ENCODE measurements at regions not wholly inside any gene's neighbourhood (a gene's known extent, or its start where the extent isn't known, plus 50 kb on each side); places are given as distances from the start of the nearest gene placed in this dataset.

- DNase-seq (ENCODE audit: low read depth, low spot score) (no peak), ATAC-seq (no peak)
- no peaks in the 10 kb centered on the region for H4K20me1 ChIP-seq (ENCODE audit: insufficient read depth)
- POLR2A ChIA-PET, result no interaction called here
- H3K9me2 ChIP-seq (ENCODE audit: insufficient read depth), result no peaks in the 10 kb centered on the region
- no peak overlapping the region for H3K27ac ChIP-seq (ENCODE audit: low read depth, low read length)
- intact Hi-C loops (cut with micrococcal nuclease), result no loop called here
- H3K36me3 ChIP-seq (ENCODE audit: control insufficient read depth in 1 of 2, insufficient read depth in 2 of 2, low read length in 2 of 2), result no peaks in the 10 kb centered on the region
- no peaks in the 10 kb centered on the region for H3K27me3 ChIP-seq (ENCODE audit: insufficient read depth, low read length)
- RAD21 ChIA-PET (ENCODE audit: low non-redundant PET in 1 of 2, low total read pairs in 2 of 2, uncharacterized antibody in 2 of 2, unreplicated experiment in 2 of 2), result no interaction called here
- peaks cover 0 to 7% of the 10 kb centered on the region in 2 experiments; a peak in 1 of 4 replicates for H3K4me1 ChIP-seq (ENCODE audit: control insufficient read depth in 1 of 2, insufficient read depth in 2 of 2, low read length in 2 of 2)
- no peak overlapping the region for H3K4me2 ChIP-seq (ENCODE audit: low read length)
- no peak overlapping the region for H3K4me3 ChIP-seq (replicated peaks in 1 of 2; ENCODE audit: low read depth in 1 of 2, low read length in 2 of 2)
- CTCF ChIA-PET, result no interaction called here
- no peaks in the 10 kb centered on the region for H3K9me3 ChIP-seq (ENCODE audit: control insufficient read depth in 1 of 2, insufficient read depth in 1 of 2, low read depth in 1 of 2, low read length in 2 of 2)
- H3K79me2 ChIP-seq (ENCODE audit: insufficient read depth, low read length), result no peaks in the 10 kb centered on the region
- no peak overlapping the region for H3K9ac ChIP-seq (ENCODE audit: low read length)
- TF ChIP-seq, protein P1, sequence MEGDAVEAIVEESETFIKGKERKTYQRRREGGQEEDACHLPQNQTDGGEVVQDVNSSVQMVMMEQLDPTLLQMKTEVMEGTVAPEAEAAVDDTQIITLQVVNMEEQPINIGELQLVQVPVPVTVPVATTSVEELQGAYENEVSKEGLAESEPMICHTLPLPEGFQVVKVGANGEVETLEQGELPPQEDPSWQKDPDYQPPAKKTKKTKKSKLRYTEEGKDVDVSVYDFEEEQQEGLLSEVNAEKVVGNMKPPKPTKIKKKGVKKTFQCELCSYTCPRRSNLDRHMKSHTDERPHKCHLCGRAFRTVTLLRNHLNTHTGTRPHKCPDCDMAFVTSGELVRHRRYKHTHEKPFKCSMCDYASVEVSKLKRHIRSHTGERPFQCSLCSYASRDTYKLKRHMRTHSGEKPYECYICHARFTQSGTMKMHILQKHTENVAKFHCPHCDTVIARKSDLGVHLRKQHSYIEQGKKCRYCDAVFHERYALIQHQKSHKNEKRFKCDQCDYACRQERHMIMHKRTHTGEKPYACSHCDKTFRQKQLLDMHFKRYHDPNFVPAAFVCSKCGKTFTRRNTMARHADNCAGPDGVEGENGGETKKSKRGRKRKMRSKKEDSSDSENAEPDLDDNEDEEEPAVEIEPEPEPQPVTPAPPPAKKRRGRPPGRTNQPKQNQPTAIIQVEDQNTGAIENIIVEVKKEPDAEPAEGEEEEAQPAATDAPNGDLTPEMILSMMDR (IDR thresholded peaks at IDR 0.05 in 2 of 3, conservative IDR thresholded peaks at IDR 0.05 in 1 of 3; ENCODE audit: borderline replicate concordance in 1 of 3, insufficient read depth in 1 of 3, low read depth in 2 of 3, low read length in 2 of 3), result no peak
- TF ChIP-seq, protein P2, sequence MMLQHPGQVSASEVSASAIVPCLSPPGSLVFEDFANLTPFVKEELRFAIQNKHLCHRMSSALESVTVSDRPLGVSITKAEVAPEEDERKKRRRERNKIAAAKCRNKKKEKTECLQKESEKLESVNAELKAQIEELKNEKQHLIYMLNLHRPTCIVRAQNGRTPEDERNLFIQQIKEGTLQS (IDR thresholded peaks at IDR 0.05), result no peak
- TF ChIP-seq RAD21 (IDR thresholded peaks at IDR 0.05; ENCODE audit: low read depth) (no peak), FOSL1 (IDR thresholded peaks at IDR 0.05; ENCODE audit: low read depth) (no peak), JUND (IDR thresholded peaks at IDR 0.05) (no peak)
- no TSS peak for BruUV-seq (replicated peaks)
- H2AFZ ChIP-seq (ENCODE audit: low read depth, low read length, poor library complexity, severe bottlenecking), result no peak overlapping the region
Measured at GRCh38 chr6:8558953-8559352, 123.6 kb upstream of the SLC35B3 start.

DNA sequence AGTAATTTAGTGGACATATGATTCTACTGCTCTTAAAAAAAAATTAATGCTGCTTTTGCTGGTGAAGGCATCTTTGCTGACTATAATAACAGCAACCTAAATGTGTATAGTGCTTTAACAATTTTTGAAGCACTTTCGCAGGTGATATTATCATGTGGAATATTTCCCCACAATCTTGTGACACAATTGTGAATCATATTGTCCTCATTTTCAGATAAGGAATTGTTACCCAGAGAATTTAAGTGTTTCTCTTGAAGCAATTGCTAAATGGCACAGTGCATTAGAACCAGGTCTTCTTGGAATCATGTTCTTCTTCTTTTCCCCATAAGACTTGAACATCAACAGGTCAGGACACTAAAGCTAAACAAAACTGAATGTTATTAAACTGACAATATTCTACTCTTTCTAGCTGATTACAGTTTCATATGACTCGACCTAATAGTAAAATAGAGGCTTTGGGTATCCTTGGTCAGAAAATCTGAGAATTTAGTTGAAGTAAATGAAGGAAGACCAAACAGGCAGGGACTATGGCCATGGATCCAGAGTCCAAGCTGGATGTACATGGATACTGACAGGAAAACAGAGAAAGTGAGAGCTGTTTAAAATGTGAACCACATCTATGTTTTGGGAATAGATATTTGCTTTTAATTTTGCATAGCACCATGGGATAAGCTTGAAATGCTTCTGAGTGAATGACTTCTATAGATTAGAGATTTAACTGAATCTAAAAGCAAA is 121.8 kb upstream of the SLC35B3 start:
- no peaks in the 10 kb centered on the region for H4K20me1 ChIP-seq (ENCODE audit: insufficient read depth)
- no peak overlapping the region for H2AFZ ChIP-seq (ENCODE audit: low read depth, low read length, poor library complexity, severe bottlenecking)
- ATAC-seq, result no peak
- H3K36me3 ChIP-seq (ENCODE audit: control insufficient read depth in 1 of 2, insufficient read depth in 2 of 2, low read length in 2 of 2), result no peaks in the 10 kb centered on the region
- BruUV-seq (replicated peaks), result no TSS peak
- peaks cover 0 to 7% of the 10 kb centered on the region in 2 experiments; a peak in 1 of 4 replicates for H3K4me1 ChIP-seq (ENCODE audit: control insufficient read depth in 1 of 2, insufficient read depth in 2 of 2, low read length in 2 of 2)
- ChIA-PET RAD21 (ENCODE audit: low non-redundant PET in 1 of 2, low total read pairs in 2 of 2, uncharacterized antibody in 2 of 2, unreplicated experiment in 2 of 2) (no interaction called here), POLR2A (no interaction called here), CTCF (no interaction called here)
- H3K27me3 ChIP-seq (ENCODE audit: insufficient read depth, low read length), result no peaks in the 10 kb centered on the region
- no peaks in the 10 kb centered on the region for H3K9me2 ChIP-seq (ENCODE audit: insufficient read depth)
- H3K9me3 ChIP-seq (ENCODE audit: control insufficient read depth in 1 of 2, insufficient read depth in 1 of 2, low read depth in 1 of 2, low read length in 2 of 2), result no peaks in the 10 kb centered on the region
- H3K4me3 ChIP-seq (replicated peaks in 1 of 2; ENCODE audit: low read depth in 1 of 2, low read length in 2 of 2), result no peak overlapping the region
- no peak overlapping the region for H3K9ac ChIP-seq (ENCODE audit: low read length)
- intact Hi-C loops (cut with micrococcal nuclease), result no loop called here
- no peak for DNase-seq (ENCODE audit: low read depth, low spot score)
- no peak overlapping the region for H3K27ac ChIP-seq (ENCODE audit: low read depth, low read length)
- H3K4me2 ChIP-seq (ENCODE audit: low read length), result no peak overlapping the region
- TF ChIP-seq POLR2AphosphoS5 (IDR thresholded peaks at IDR 0.05; ENCODE audit: low read depth, low read length) (no peak), MAX (IDR thresholded peaks at IDR 0.05) (no peak)
- H3K79me2 ChIP-seq (ENCODE audit: insufficient read depth, low read length), result no peaks in the 10 kb centered on the region
